ENCODE measurements at regions not wholly inside any gene's neighbourhood (a gene's known extent, or its start where the extent isn't known, plus 50 kb on each side); places are given as distances from the start of the nearest gene placed in this dataset.
"Not testable (repeated sequence)": the region's sequence is repeated elsewhere in the genome, so short reads cannot be mapped to it uniquely, and the experiment has no call there.

GRCh38 chr16:46396131-46396882 is 224.9 kb downstream of the SHCBP1 start:
- H3K27me3 Mint-ChIP-seq (ENCODE audit: insufficient read depth, unreplicated experiment); CTCF ChIA-PET; intact Hi-C loops (cut with micrococcal nuclease; ENCODE audit: unreplicated experiment); H3K27me3 ChIP-seq (replicated peaks; ENCODE audit: control insufficient read depth, insufficient read depth, low read length); H3K27ac Mint-ChIP-seq (ENCODE audit: unreplicated experiment); H3K4me1 Mint-ChIP-seq (ENCODE audit: low read depth, unreplicated experiment); H3K4me3 Mint-ChIP-seq (ENCODE audit: unreplicated experiment); H3K9me3 ChIP-seq; H3K36me3 ChIP-seq (ENCODE audit: control insufficient read depth, insufficient read depth, low read length); H3K4me1 ChIP-seq; H3K36me3 Mint-ChIP-seq (ENCODE audit: insufficient read depth, unreplicated experiment); H3K9me3 Mint-ChIP-seq (ENCODE audit: unreplicated experiment); POLR2A ChIA-PET; H3K4me3 ChIP-seq (ENCODE audit: low read depth, low read length); BruUV-seq (replicated peaks): not testable (repeated sequence)
- DNase-seq, result peak in 1 of 2 experiments; percentile 16

- H3K4me1 ChIP-seq; H3K36me3 ChIP-seq (ENCODE audit: control insufficient read depth, insufficient read depth, low read length); H3K27me3 Mint-ChIP-seq (ENCODE audit: insufficient read depth, unreplicated experiment); H3K9me3 ChIP-seq; H3K4me3 Mint-ChIP-seq (ENCODE audit: unreplicated experiment); H3K4me3 ChIP-seq (ENCODE audit: low read depth, low read length); H3K27ac Mint-ChIP-seq (ENCODE audit: unreplicated experiment); H3K36me3 Mint-ChIP-seq (ENCODE audit: insufficient read depth, unreplicated experiment); H3K4me1 Mint-ChIP-seq (ENCODE audit: low read depth, unreplicated experiment); intact Hi-C loops (cut with micrococcal nuclease; ENCODE audit: unreplicated experiment); CTCF ChIA-PET; H3K27me3 ChIP-seq (replicated peaks; ENCODE audit: control insufficient read depth, insufficient read depth, low read length); H3K9me3 Mint-ChIP-seq (ENCODE audit: unreplicated experiment); DNase-seq; BruUV-seq (replicated peaks); POLR2A ChIA-PET: not testable (repeated sequence)
These were observed 225.7 kb downstream of the SHCBP1 start for GRCh38 chr16:46395391-46395921.

GRCh38 chr16:46394963-46395362 is 226.2 kb downstream of the SHCBP1 start:
- POLR2A ChIA-PET; H3K27me3 ChIP-seq (replicated peaks; ENCODE audit: control insufficient read depth, insufficient read depth, low read length); intact Hi-C loops (cut with micrococcal nuclease; ENCODE audit: unreplicated experiment); H3K9me3 Mint-ChIP-seq (ENCODE audit: unreplicated experiment); H3K4me3 ChIP-seq (ENCODE audit: low read depth, low read length); H3K9me3 ChIP-seq; H3K27ac Mint-ChIP-seq (ENCODE audit: unreplicated experiment); H3K4me1 ChIP-seq; DNase-seq; H3K36me3 ChIP-seq (ENCODE audit: control insufficient read depth, insufficient read depth, low read length); H3K4me1 Mint-ChIP-seq (ENCODE audit: low read depth, unreplicated experiment); H3K4me3 Mint-ChIP-seq (ENCODE audit: unreplicated experiment); BruUV-seq (replicated peaks); H3K36me3 Mint-ChIP-seq (ENCODE audit: insufficient read depth, unreplicated experiment); H3K27me3 Mint-ChIP-seq (ENCODE audit: insufficient read depth, unreplicated experiment); CTCF ChIA-PET: not testable (repeated sequence)

- DNase-seq; H3K36me3 ChIP-seq (ENCODE audit: control insufficient read depth, insufficient read depth, low read length); H3K9me3 ChIP-seq; intact Hi-C loops (cut with micrococcal nuclease; ENCODE audit: unreplicated experiment); POLR2A ChIA-PET; H3K27me3 Mint-ChIP-seq (ENCODE audit: insufficient read depth, unreplicated experiment); H3K36me3 Mint-ChIP-seq (ENCODE audit: insufficient read depth, unreplicated experiment); H3K4me3 ChIP-seq (ENCODE audit: low read depth, low read length); H3K9me3 Mint-ChIP-seq (ENCODE audit: unreplicated experiment); CTCF ChIA-PET; H3K27me3 ChIP-seq (replicated peaks; ENCODE audit: control insufficient read depth, insufficient read depth, low read length); BruUV-seq (replicated peaks); H3K4me1 ChIP-seq; H3K4me1 Mint-ChIP-seq (ENCODE audit: low read depth, unreplicated experiment); H3K4me3 Mint-ChIP-seq (ENCODE audit: unreplicated experiment); H3K27ac Mint-ChIP-seq (ENCODE audit: unreplicated experiment): not testable (repeated sequence)
These were observed 227.0 kb downstream of the SHCBP1 start for GRCh38 chr16:46394149-46394548.

- H3K36me3 Mint-ChIP-seq (ENCODE audit: insufficient read depth, unreplicated experiment); H3K4me3 ChIP-seq (ENCODE audit: low read depth, low read length); H3K9me3 Mint-ChIP-seq (ENCODE audit: unreplicated experiment); H3K9me3 ChIP-seq; CTCF ChIA-PET; H3K27ac Mint-ChIP-seq (ENCODE audit: unreplicated experiment); BruUV-seq (replicated peaks); H3K27me3 ChIP-seq (replicated peaks; ENCODE audit: control insufficient read depth, insufficient read depth, low read length); H3K36me3 ChIP-seq (ENCODE audit: control insufficient read depth, insufficient read depth, low read length); H3K27me3 Mint-ChIP-seq (ENCODE audit: insufficient read depth, unreplicated experiment); H3K4me1 Mint-ChIP-seq (ENCODE audit: low read depth, unreplicated experiment); H3K4me1 ChIP-seq; H3K4me3 Mint-ChIP-seq (ENCODE audit: unreplicated experiment); intact Hi-C loops (cut with micrococcal nuclease; ENCODE audit: unreplicated experiment); POLR2A ChIA-PET: not testable (repeated sequence)
- peak in 1 of 2 experiments; percentile 31 for DNase-seq
These were observed 228.1 kb downstream of the SHCBP1 start for GRCh38 chr16:46392930-46393722.

- H3K4me1 Mint-ChIP-seq (ENCODE audit: low read depth, unreplicated experiment); H3K36me3 ChIP-seq (ENCODE audit: control insufficient read depth, insufficient read depth, low read length); intact Hi-C loops (cut with micrococcal nuclease; ENCODE audit: unreplicated experiment); H3K4me3 ChIP-seq (ENCODE audit: low read depth, low read length); H3K36me3 Mint-ChIP-seq (ENCODE audit: insufficient read depth, unreplicated experiment); H3K27me3 Mint-ChIP-seq (ENCODE audit: insufficient read depth, unreplicated experiment); H3K4me3 Mint-ChIP-seq (ENCODE audit: unreplicated experiment); BruUV-seq (replicated peaks); H3K4me1 ChIP-seq; H3K27ac Mint-ChIP-seq (ENCODE audit: unreplicated experiment); CTCF ChIA-PET; H3K9me3 ChIP-seq; H3K9me3 Mint-ChIP-seq (ENCODE audit: unreplicated experiment); H3K27me3 ChIP-seq (replicated peaks; ENCODE audit: control insufficient read depth, insufficient read depth, low read length); POLR2A ChIA-PET: not testable (repeated sequence)
- DNase-seq, result peak in 1 of 2 experiments; percentile 66
These were observed 230.3 kb downstream of the SHCBP1 start for GRCh38 chr16:46390660-46391462.
